ENCODE measurements at regions not wholly inside any gene's neighbourhood (a gene's known extent, or its start where the extent isn't known, plus 50 kb on each side); places are given as distances from the start of the nearest gene placed in this dataset.

DNA sequence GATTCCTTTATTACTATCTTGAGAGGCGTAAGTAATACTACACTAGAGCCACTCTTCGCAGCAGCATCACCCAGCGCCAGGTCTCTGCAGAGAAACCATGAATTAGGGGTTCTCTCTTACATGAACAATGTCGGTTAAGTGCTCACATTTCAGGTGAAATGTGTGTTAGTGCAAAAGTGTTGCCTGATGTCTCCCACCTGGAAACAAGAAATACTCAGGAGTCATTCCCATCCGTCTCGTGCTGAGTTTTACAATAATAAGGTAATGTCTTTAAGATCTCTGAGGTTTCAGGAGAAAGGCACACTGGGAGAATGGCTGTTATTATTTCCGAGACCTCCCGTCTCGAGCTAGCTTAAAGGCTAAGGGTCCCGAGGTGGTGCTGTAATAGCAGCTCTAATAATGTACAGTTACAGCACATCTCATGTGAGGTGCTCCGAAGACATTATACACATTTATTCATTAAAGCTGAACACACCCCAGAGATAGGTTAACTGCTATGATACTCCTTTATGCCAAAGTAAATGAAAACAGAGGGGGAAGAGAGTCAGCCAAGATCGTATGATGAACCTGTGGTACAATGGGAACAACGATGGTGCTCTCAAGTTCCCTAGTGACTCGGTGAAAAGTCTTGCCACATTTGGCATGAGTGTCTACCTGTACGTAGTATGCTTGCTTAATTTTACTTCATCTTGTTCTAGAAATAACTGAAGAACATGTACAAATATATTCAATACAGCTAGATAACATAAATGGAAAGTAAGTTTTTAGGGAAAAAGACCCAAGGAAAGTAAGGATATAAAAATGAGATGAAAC lies 458.3 kb upstream of the CITED2 start:
- TF ChIP-seq, protein P1, sequence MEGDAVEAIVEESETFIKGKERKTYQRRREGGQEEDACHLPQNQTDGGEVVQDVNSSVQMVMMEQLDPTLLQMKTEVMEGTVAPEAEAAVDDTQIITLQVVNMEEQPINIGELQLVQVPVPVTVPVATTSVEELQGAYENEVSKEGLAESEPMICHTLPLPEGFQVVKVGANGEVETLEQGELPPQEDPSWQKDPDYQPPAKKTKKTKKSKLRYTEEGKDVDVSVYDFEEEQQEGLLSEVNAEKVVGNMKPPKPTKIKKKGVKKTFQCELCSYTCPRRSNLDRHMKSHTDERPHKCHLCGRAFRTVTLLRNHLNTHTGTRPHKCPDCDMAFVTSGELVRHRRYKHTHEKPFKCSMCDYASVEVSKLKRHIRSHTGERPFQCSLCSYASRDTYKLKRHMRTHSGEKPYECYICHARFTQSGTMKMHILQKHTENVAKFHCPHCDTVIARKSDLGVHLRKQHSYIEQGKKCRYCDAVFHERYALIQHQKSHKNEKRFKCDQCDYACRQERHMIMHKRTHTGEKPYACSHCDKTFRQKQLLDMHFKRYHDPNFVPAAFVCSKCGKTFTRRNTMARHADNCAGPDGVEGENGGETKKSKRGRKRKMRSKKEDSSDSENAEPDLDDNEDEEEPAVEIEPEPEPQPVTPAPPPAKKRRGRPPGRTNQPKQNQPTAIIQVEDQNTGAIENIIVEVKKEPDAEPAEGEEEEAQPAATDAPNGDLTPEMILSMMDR (IDR thresholded peaks at IDR 0.05), result no peak
- no peak for TF ChIP-seq POLR2A (IDR thresholded peaks at IDR 0.05)

Data from Peyer's patch (tissue), 4 donors.